Panc1 (cell line): ENCODE measurements at regions not wholly inside any gene's neighbourhood (a gene's known extent, or its start where the extent isn't known, plus 50 kb on each side); places are given as distances from the start of the nearest gene placed in this dataset.

Experiments
- ATAC-seq: fragments of 200-7000 bp; cut with Tn5 transposase; 2 replicates; pipeline ENCODE4 v1.9.1; 2020; ENCODE audit warnings: mild to moderate bottlenecking, moderate library complexity
- BruUV-seq: library from RNA; stranded (reverse); fragments of 400-500 nt; replicated peaks from 2 replicates; lab custom pipeline; 2021; lab: Mats Ljungman, UMichigan
- CTCF ChIA-PET: fragments of 300-600 bp; sonication (Branson Sonifier 250); formaldehyde crosslinking; loops from one replicate; lab custom pipeline; 2022; ENCODE audit warnings: antibody characterized with exemption; lab: Charles Lee
- POLR2A ChIA-PET: fragments of 300-600 bp; sonication (Branson Sonifier 250); formaldehyde crosslinking; loops from one replicate; lab custom pipeline; 2022; ENCODE audit warnings: antibody characterized with exemption; lab: Charles Lee
- DNase-seq: peaks from one replicate; pipeline ENCODE4 v3.0.0-alpha.2; 2010; ENCODE audit warnings: low read depth, low spot score
- H3K27ac ChIP-seq: 2 replicates; pipeline ENCODE4 v1.5.1; 2011; ENCODE audit warnings: mild to moderate bottlenecking, low read length, inconsistent platforms
- H3K27me3 ChIP-seq: fragments of 200-500 bp; sonication (Bioruptor generic); 2 replicates; pipeline ENCODE4 v1.6.0; 2014; ENCODE audit warnings: low read length, inconsistent platforms; ENCODE audit not compliant: control insufficient read depth, insufficient read depth
- H3K36me3 ChIP-seq: fragments of 200-500 bp; sonication (Bioruptor generic); 2 replicates; pipeline ENCODE4 v1.5.1; 2014; ENCODE audit warnings: inconsistent platforms, mild to moderate bottlenecking, low read length, moderate library complexity; ENCODE audit not compliant: control insufficient read depth, insufficient read depth
- H3K4me1 ChIP-seq: 2 replicates; pipeline ENCODE4 v1.5.1; 2011; ENCODE audit warnings: inconsistent platforms, mild to moderate bottlenecking, low read length, moderate library complexity; ENCODE audit not compliant: control insufficient read depth, insufficient read depth
- H3K4me3 ChIP-seq, 2 experiments: 2 replicates each; pipeline ENCODE4 v1.5.1; 2011 to 2012; ENCODE audit warnings: low read depth in 2 of 2, low read length in 2 of 2, mild to moderate bottlenecking in 2 of 2, inconsistent platforms in 1 of 2, moderate library complexity in 1 of 2
- H3K9me3 ChIP-seq: fragments of 200-500 bp; sonication (Bioruptor generic); 2 replicates; pipeline ENCODE4 v1.5.1; 2014; ENCODE audit warnings: low read depth, mild to moderate bottlenecking, inconsistent platforms, low read length, moderate library complexity; ENCODE audit not compliant: control insufficient read depth, insufficient read depth
- POLR2AphosphoS5 ChIP-seq: IDR thresholded peaks from 2 replicates; pipeline ENCODE4 v1.6.1; 2012; ENCODE audit warnings: mild to moderate bottlenecking, low read depth, low read length, moderate library complexity
- REST ChIP-seq, 2 experiments: IDR thresholded peaks; 2 replicates each; pipeline ENCODE4 v1.6.1; 2011 to 2012; ENCODE audit warnings: low read depth in 2 of 2, control low read depth in 1 of 2, low read length in 1 of 2, mild to moderate bottlenecking in 1 of 2, moderate library complexity in 1 of 2; ENCODE audit not compliant: insufficient read depth in 1 of 2
- SIN3A ChIP-seq: IDR thresholded peaks from 2 replicates; pipeline ENCODE4 v1.6.1; 2012; ENCODE audit warnings: low read depth, mild to moderate bottlenecking, low read length, moderate library complexity, borderline replicate concordance; ENCODE audit not compliant: insufficient read depth
- TCF7L2 ChIP-seq: IDR thresholded peaks from 2 replicates; pipeline ENCODE4 v1.6.1; 2011; ENCODE audit warnings: mild to moderate bottlenecking, low read depth, low read length, inconsistent platforms
- in situ Hi-C: cut with HindIII; loops from 2 replicates; pipeline ENCODE4 v1.10.0; 2016; ENCODE audit warnings: low sequenced_read_pairs, low pct_unique_long_range_greater_than_20kb
- intact Hi-C: fragments of 100-400 bp; cut with micrococcal nuclease; formaldehyde crosslinking; loops from one replicate; pipeline ENCODE4 v1.10.0; 2022; ENCODE audit not compliant: unreplicated experiment
- TF ChIP-seq, protein P1 (sequence below): fragments of 450-650 bp; IDR thresholded peaks from 2 replicates; pipeline ENCODE4 v1.5.1; 2017; ENCODE audit warnings: mild to moderate bottlenecking

DNA sequence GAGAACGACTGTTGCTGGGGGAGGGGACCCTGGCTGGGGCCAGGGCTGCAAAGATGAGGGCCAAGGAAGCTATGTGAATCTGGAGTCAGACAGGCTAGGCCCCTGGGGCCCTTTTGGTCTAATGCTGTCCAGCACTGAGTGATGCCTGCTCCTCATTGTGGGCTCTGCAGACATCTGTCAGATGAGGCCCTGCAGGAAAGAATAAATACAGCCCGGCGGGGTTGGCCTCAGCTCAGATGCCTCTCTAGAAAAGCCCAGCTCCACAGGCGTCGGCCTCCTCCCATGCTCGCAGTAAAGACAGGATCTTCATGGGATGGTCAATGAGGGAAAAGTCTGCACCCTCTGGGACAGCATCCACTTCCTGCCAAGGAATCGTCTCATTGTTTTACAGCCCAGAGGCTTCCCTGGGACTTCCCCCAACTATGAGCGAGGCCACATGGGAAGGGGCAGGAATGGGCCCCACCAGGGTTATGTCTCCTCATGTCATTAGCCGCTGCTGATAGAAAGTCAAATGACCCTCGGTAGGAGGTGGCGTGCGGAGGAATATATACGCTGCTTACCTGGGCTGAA, 125.8 kb upstream of the GLI2 start:
- in situ Hi-C loops (no loop called here), intact Hi-C loops (no loop called here)
- ChIA-PET POLR2A (no interaction called here), CTCF (no interaction called here)
- DNase-seq, result no peak
- TF ChIP-seq SIN3A (no peak), TCF7L2 (no peak), POLR2AphosphoS5 (no peak), REST (IDR thresholded peaks at IDR 0.05; ENCODE audit: insufficient read depth in 1 of 2, low read depth in 2 of 2, low read length in 1 of 2) (no peak)
- TF ChIP-seq, protein P1, sequence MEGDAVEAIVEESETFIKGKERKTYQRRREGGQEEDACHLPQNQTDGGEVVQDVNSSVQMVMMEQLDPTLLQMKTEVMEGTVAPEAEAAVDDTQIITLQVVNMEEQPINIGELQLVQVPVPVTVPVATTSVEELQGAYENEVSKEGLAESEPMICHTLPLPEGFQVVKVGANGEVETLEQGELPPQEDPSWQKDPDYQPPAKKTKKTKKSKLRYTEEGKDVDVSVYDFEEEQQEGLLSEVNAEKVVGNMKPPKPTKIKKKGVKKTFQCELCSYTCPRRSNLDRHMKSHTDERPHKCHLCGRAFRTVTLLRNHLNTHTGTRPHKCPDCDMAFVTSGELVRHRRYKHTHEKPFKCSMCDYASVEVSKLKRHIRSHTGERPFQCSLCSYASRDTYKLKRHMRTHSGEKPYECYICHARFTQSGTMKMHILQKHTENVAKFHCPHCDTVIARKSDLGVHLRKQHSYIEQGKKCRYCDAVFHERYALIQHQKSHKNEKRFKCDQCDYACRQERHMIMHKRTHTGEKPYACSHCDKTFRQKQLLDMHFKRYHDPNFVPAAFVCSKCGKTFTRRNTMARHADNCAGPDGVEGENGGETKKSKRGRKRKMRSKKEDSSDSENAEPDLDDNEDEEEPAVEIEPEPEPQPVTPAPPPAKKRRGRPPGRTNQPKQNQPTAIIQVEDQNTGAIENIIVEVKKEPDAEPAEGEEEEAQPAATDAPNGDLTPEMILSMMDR, result no peak
- Histone ChIP-seq H3K4me3 (no peak overlapping the region), H3K4me1 (no peaks in the 10 kb centered on the region), H3K27ac (no peak overlapping the region), H3K9me3 (no peaks in the 10 kb centered on the region), H3K36me3 (no peaks in the 10 kb centered on the region), H3K27me3 (no peaks in the 10 kb centered on the region; the same call in 1 of the 2 replicates)
- BruUV-seq, result no TSS peak
- no peak for ATAC-seq

DNA sequence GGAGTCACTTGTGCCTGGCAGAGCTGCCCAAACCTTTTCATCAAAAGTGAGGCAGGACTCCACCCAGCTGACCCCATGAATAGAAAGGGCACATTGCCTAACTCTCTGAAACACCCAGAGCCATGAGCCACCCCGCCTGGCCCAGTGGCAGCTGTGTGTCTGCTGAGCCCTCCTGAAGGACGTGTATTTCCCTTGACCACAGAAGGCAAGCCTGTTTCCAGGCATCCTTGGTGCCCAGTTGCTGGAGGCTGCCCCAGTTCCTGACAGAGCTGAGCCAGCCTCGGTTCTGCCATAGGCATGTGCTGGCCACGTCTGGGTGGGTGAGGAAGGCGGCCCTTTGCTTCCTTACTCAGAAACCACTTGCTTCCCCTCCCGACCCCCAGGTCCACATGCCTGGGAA, 124.7 kb upstream of the GLI2 start:
- Histone ChIP-seq H3K4me1 (no peaks in the 10 kb centered on the region), H3K27me3 (no peaks in the 10 kb centered on the region; the same call in 1 of the 2 replicates), H3K9me3 (no peaks in the 10 kb centered on the region), H3K27ac (no peak overlapping the region), H3K36me3 (no peaks in the 10 kb centered on the region), H3K4me3 (no peak overlapping the region)
- ATAC-seq, result no peak
- intact Hi-C loops (no loop called here), in situ Hi-C loops (no loop called here)
- no TSS peak for BruUV-seq
- POLR2A ChIA-PET, result no interaction called here
- CTCF ChIA-PET, result no interaction called here
- DNase-seq, result no peak
- no peak for TF ChIP-seq REST (IDR thresholded peaks at IDR 0.05; ENCODE audit: insufficient read depth in 1 of 2, low read depth in 2 of 2, low read length in 1 of 2)
- TF ChIP-seq TCF7L2, result no peak
- no peak for TF ChIP-seq POLR2AphosphoS5
- no peak for TF ChIP-seq SIN3A
- TF ChIP-seq, protein P1, result no peak
